ENCODE measurements at regions not wholly inside any gene's neighbourhood (a gene's known extent, or its start where the extent isn't known, plus 50 kb on each side); places are given as distances from the start of the nearest gene placed in this dataset.
A peak's percentile ranks its signal among the peaks of the same experiment; 100 is the strongest.

DNA sequence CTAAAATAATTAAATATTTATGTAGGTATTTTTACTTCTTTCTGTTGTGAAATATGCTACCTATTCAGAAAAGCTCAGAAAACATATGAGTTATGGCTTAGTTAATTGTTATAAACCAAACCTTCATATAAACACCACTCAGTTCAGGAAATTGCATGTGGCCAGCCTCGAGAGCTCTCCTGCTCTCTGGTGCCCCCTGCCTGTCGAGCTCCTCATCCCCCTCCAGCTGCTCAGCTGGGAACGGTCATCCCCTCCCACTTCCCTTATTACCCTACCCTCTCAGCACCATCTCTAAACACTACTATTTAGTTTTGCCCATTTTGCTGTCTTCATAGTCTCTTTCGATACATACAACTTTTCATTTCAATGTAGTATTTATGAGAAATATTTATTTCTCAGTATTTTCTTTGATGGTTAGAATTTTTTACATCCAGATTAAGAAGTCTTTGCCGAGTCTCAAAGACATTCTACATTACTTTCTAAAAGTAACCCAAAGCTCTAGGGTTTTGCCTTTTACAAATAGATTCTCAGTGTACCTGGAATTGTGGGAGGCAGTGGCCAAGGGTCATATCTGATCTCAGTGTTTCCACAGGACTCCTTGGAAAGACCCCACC is 51.2 kb upstream of the SEMA4D start (continued):
- TF ChIP-seq, protein P1, sequence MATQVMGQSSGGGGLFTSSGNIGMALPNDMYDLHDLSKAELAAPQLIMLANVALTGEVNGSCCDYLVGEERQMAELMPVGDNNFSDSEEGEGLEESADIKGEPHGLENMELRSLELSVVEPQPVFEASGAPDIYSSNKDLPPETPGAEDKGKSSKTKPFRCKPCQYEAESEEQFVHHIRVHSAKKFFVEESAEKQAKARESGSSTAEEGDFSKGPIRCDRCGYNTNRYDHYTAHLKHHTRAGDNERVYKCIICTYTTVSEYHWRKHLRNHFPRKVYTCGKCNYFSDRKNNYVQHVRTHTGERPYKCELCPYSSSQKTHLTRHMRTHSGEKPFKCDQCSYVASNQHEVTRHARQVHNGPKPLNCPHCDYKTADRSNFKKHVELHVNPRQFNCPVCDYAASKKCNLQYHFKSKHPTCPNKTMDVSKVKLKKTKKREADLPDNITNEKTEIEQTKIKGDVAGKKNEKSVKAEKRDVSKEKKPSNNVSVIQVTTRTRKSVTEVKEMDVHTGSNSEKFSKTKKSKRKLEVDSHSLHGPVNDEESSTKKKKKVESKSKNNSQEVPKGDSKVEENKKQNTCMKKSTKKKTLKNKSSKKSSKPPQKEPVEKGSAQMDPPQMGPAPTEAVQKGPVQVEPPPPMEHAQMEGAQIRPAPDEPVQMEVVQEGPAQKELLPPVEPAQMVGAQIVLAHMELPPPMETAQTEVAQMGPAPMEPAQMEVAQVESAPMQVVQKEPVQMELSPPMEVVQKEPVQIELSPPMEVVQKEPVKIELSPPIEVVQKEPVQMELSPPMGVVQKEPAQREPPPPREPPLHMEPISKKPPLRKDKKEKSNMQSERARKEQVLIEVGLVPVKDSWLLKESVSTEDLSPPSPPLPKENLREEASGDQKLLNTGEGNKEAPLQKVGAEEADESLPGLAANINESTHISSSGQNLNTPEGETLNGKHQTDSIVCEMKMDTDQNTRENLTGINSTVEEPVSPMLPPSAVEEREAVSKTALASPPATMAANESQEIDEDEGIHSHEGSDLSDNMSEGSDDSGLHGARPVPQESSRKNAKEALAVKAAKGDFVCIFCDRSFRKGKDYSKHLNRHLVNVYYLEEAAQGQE (IDR thresholded peaks at IDR 0.05; ENCODE audit: borderline replicate concordance), result peak; percentile 36; the same call in 1 of the 2 replicates
- TF ChIP-seq, protein P1 (CRISPR knock-in tag; IDR thresholded peaks at IDR 0.05; ENCODE audit: low read depth), result no peak
- no peak for TF ChIP-seq NFIC (IDR thresholded peaks at IDR 0.05)
- TF ChIP-seq SPI1 (IDR thresholded peaks at IDR 0.05; ENCODE audit: borderline replicate concordance, low read depth, low read length), result peak; percentile 83
- TF ChIP-seq FOXA1 (IDR thresholded peaks at IDR 0.05; ENCODE audit: borderline replicate concordance), result no peak
- 0 out of 2 replicates have a peak, but pooled peaks have one; percentile 44 for TF ChIP-seq DEAF1 (CRISPR knock-in tag; IDR thresholded peaks at IDR 0.05)
- no peak for TF ChIP-seq ZNF146 (CRISPR knock-in tag; IDR thresholded peaks at IDR 0.05; ENCODE audit: unreplicated experiment)
- TF ChIP-seq HOXB6 (CRISPR knock-in tag; IDR thresholded peaks at IDR 0.05; ENCODE audit: borderline replicate concordance), result no peak
- peak; percentile 61 to 62 for TF ChIP-seq RAD21 (CRISPR knock-in tag; conservative IDR thresholded peaks at IDR 0.05 in 1 of 2, IDR thresholded peaks at IDR 0.05 in 1 of 2)
